COR-L47 (cell line): ENCODE measurements at regions not wholly inside any gene's neighbourhood (a gene's known extent, or its start where the extent isn't known, plus 50 kb on each side); places are given as distances from the start of the nearest gene placed in this dataset.

Source experiments
- DNase-seq: peaks from one replicate; lab custom pipeline; 2025; lab: John Stamatoyannopoulos, UW

- DNase-seq = peak; percentile 67
Measured at GRCh38 chr5:66306105-66306843, 162.2 kb downstream of the SREK1 start.

- DNase-seq = no peak
Measured at GRCh38 chr5:66306844-66307315, 162.8 kb downstream of the SREK1 start.

GRCh38 chr5:66307647-66308241 is 163.6 kb downstream of the SREK1 start:
- DNase-seq = peak; percentile 75

GRCh38 chr5:66312266-66312665 is 168.2 kb downstream of the SREK1 start:
- no peak for DNase-seq

GRCh38 chr5:66315784-66316183 is 171.7 kb downstream of the SREK1 start:
- no peak for DNase-seq

- DNase-seq = no peak
Measured at GRCh38 chr5:66322786-66323528, 178.9 kb downstream of the SREK1 start.

- DNase-seq = no peak
Measured at GRCh38 chr5:66323529-66323895, 179.4 kb downstream of the SREK1 start.

- peak; percentile 92 for DNase-seq
Measured at GRCh38 chr5:66324357-66324756, 180.3 kb downstream of the SREK1 start.

GRCh38 chr5:66326276-66326675 is 182.2 kb downstream of the SREK1 start:
- DNase-seq = no peak

- no peak for DNase-seq
Measured at GRCh38 chr5:66327008-66327407, 182.9 kb downstream of the SREK1 start.

- DNase-seq = no peak
Measured at GRCh38 chr5:66329078-66329477, 185.0 kb downstream of the SREK1 start.

GRCh38 chr5:66333192-66333591 is 189.1 kb downstream of the SREK1 start:
- no peak for DNase-seq

GRCh38 chr5:66337626-66338226 is 193.6 kb downstream of the SREK1 start:
- peak; percentile 4 for DNase-seq

- DNase-seq = no peak
Measured at GRCh38 chr5:66338828-66339227, 194.7 kb downstream of the SREK1 start.

GRCh38 chr5:66339896-66340295 is 195.8 kb downstream of the SREK1 start:
- DNase-seq = no peak

GRCh38 chr5:66340786-66341185 is 196.7 kb downstream of the SREK1 start:
- DNase-seq = no peak

GRCh38 chr5:66342341-66342880 is 198.3 kb downstream of the SREK1 start:
- DNase-seq = no peak

GRCh38 chr5:66343370-66344071 is 199.4 kb downstream of the SREK1 start:
- peak; percentile 17 for DNase-seq

- DNase-seq = no peak
Measured at GRCh38 chr5:66344544-66344943, 200.4 kb downstream of the SREK1 start.

- no peak for DNase-seq
Measured at GRCh38 chr5:66345281-66345680, 201.2 kb downstream of the SREK1 start.

- DNase-seq = no peak
Measured at GRCh38 chr5:66346869-66347268, 202.8 kb downstream of the SREK1 start.
